ENCODE measurements at regions not wholly inside any gene's neighbourhood (a gene's known extent, or its start where the extent isn't known, plus 50 kb on each side); places are given as distances from the start of the nearest gene placed in this dataset.

- POLR2A ChIA-PET: no interaction called here
- CTCF ChIA-PET: no interaction called here
- Histone ChIP-seq H3K9me3 (ENCODE audit: control insufficient read depth, insufficient read depth, low read depth, low read length) (no peaks in the 10 kb centered on the region), H3K36me3 (ENCODE audit: control insufficient read depth in 2 of 2, insufficient read depth in 1 of 2, low read length in 2 of 2) (no peaks in the 10 kb centered on the region), H3K4me1 (ENCODE audit: control insufficient read depth, insufficient read depth, low read length) (no peaks in the 10 kb centered on the region), H3K27ac (ENCODE audit: extremely low read depth, low read depth, low read length) (no peak overlapping the region), H3K4me3 (ENCODE audit: low read depth, low read length) (no peak overlapping the region)
- no peak for TF ChIP-seq HOXA7 (CRISPR knock-in tag; IDR thresholded peaks at IDR 0.05; ENCODE audit: borderline replicate concordance)
- no peak for TF ChIP-seq ZNF146 (tag by site-specific recombination; IDR thresholded peaks at IDR 0.05)
- no peak for TF ChIP-seq ZBTB1 (tag by site-specific recombination; IDR thresholded peaks at IDR 0.05)
- no peak for TF ChIP-seq ZNF324 (tag by site-specific recombination; IDR thresholded peaks at IDR 0.05)
- no peak for TF ChIP-seq ZNF18 (tag by site-specific recombination; IDR thresholded peaks at IDR 0.05)
- TF ChIP-seq KLF17 (tag by site-specific recombination; IDR thresholded peaks at IDR 0.05): no peak
- no peak for TF ChIP-seq ZNF610 (tag by site-specific recombination; IDR thresholded peaks at IDR 0.05; ENCODE audit: borderline replicate concordance)
- no peak for TF ChIP-seq ZNF585B (tag by site-specific recombination; IDR thresholded peaks at IDR 0.05)
- TF ChIP-seq ZNF37A (tag by site-specific recombination; IDR thresholded peaks at IDR 0.05): no peak
- TF ChIP-seq ZNF148 (tag by site-specific recombination; IDR thresholded peaks at IDR 0.05; ENCODE audit: borderline replicate concordance): no peak
- no peak for TF ChIP-seq TSHZ1 (tag by site-specific recombination; IDR thresholded peaks at IDR 0.05; ENCODE audit: borderline replicate concordance)
These were observed 117.4 kb downstream of the RNASET2 start for GRCh38 chr6:166838987-166839386.

- ChIA-PET CTCF (interaction anchor here (1.0 kb wide), 1 partner anchor 61 kb away, joined by 3 read pairs; no protein-coding TSS in a partner anchor), POLR2A (no interaction called here)
- no peak overlapping the region for H3K4me3 ChIP-seq (ENCODE audit: low read depth, low read length)
- no peaks in the 10 kb centered on the region for H3K9me3 ChIP-seq (ENCODE audit: control insufficient read depth, insufficient read depth, low read depth, low read length)
- H3K27ac ChIP-seq (ENCODE audit: extremely low read depth, low read depth, low read length): no peak overlapping the region
- no peaks in the 10 kb centered on the region for H3K4me1 ChIP-seq (ENCODE audit: control insufficient read depth, insufficient read depth, low read length)
- H3K36me3 ChIP-seq (ENCODE audit: control insufficient read depth in 2 of 2, insufficient read depth in 1 of 2, low read length in 2 of 2): no peaks in the 10 kb centered on the region
- TF ChIP-seq ZBTB21 (tag by site-specific recombination; IDR thresholded peaks at IDR 0.05): no peak
- TF ChIP-seq ZNF645 (tag by site-specific recombination; IDR thresholded peaks at IDR 0.05): no peak
- TF ChIP-seq ZNF664 (tag by site-specific recombination; IDR thresholded peaks at IDR 0.05): no peak
- no peak for TF ChIP-seq PRDM4 (tag by site-specific recombination; IDR thresholded peaks at IDR 0.05)
- no peak for TF ChIP-seq ZNF530 (tag by site-specific recombination; IDR thresholded peaks at IDR 0.05; ENCODE audit: low read depth)
- no peak for TF ChIP-seq ZNF76 (tag by site-specific recombination; IDR thresholded peaks at IDR 0.05; ENCODE audit: borderline replicate concordance, low read depth)
- TF ChIP-seq ZNF202 (tag by site-specific recombination; IDR thresholded peaks at IDR 0.05; ENCODE audit: borderline replicate concordance): no peak
- TF ChIP-seq ZNF19 (tag by site-specific recombination; IDR thresholded peaks at IDR 0.05; ENCODE audit: low read depth): no peak
- TF ChIP-seq ZNF549 (tag by site-specific recombination; IDR thresholded peaks at IDR 0.05): no peak
- no peak for TF ChIP-seq ZNF239 (tag by site-specific recombination; IDR thresholded peaks at IDR 0.05)
- TF ChIP-seq ZNF558 (tag by site-specific recombination; IDR thresholded peaks at IDR 0.05): no peak
These were observed 119.3 kb downstream of the RNASET2 start for GRCh38 chr6:166836785-166837718.

Measured in HEK293 (cell line).